Stimulated activated CD4-positive, alpha-beta T cell treated with anti-CD3 and anti-CD28 coated beads, TNF-alpha, amount 100 ng/mL, for 48 hours (primary cell): ENCODE measurements at regions not wholly inside any gene's neighbourhood (a gene's known extent, or its start where the extent isn't known, plus 50 kb on each side); places are given as distances from the start of the nearest gene placed in this dataset.

ENCODE experiments used
- DNase-seq, 3 donors: peaks; one replicate each; pipeline ENCODE4 v3.0.0-alpha.2; 2020; ENCODE audit warnings: low read depth in 3 of 3

DNA sequence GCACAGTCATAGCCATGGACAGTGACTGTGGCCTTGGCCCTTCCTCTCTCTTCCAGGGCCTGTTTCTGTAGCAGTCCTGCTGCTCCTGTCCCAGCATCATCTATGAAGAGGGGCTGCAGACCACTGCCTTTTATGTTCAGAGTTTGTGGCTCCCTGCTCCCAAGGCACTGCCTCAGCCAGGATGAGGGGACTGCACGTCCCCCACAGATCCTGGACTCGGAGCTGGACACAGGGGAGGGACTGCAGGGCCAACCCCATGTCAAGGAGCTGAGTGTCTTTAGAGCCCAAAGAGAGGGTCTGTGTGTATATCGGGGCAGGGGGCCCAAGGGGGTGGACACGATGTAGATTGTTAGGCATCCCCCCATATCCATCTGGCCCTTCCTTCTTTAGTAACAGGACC, 60.6 kb upstream of the DIO3 start:
- no peak for DNase-seq

DNA sequence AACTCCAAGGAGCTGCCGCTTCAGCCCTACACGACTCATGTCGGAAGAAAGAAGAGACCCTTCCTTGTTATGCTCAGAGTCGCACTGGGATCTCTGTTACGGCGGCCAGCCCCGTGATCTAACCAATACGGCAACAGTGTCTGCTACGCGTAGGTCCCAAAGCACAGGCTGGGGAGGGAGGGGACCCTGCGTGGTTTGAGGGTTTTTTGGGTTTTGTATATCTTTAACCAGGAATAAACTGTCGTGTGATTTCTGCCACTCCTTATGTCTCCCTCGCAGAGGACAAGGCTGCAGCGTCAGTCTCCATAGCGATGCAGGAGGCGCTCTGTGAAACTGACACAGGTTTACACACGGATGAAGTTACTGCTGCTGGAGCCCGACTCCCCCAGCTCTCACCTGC, 60.0 kb upstream of the DIO3 start:
- DNase-seq: no peak

DNA sequence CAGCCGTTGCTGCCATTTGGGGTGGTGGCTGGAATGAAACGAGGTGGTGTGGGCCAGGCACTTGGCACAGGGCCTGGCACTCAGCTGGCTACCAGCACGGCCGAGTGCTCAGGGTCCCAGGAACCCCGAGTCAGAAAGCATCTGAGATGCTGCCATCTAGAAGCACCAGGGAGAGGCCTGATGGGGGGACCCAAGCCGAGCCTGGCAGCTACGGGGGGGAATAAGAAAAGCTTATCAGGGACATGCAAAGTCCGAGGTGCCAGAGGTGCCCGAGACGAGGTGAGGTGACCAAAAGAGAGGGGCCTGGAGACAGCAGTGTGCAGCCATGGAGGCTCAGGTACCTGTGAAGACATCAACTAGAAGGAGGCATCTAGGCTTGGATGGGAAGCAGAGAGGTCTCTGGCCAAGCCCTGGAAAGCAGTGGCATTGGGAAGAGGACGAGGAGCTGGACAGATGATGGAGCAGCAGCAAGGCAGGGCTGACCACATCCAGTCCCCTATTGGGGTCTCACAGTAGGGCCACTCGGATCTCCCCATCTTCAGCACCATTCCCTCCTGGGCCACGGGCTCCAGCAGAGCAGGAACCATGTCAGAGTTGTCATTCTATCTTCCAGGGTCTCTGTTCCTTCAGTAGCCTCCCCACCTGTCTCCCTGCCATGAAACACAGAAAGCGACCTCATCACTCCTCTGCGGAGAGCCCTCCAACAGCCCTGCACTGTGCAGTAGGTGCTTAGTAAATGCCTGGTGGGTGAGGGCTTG, 59.3 kb upstream of the DIO3 start:
- no peak for DNase-seq

DNA sequence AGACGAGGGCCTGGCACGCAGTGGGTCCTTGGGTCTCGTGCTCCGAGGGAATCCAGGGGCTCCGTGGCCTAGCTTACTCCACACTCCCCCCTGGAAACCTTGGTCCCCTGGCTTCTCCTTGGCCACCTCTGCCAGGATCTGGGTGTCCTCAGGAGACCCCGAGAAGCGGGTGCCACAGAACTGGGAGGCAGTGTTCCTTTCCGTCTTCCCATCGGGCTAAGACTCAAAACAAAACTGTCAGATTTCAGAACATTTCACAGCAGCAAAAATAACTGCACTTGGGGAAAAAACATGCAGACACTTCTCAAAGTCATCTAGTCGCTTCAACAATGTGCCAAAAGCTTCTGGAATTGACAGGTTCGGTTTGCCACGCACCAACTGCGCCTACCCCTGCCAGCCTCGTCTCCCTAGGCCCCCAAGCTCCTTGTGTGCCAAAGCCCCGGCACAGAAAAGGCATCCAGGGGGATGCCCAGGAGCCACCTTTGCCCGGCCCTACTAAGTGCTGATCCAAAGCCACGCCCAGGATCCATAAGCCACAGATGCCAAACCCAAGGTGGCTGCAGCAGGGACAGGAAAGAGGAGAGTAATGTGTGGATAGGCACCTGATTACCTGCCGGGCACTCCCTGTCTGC, 58.4 kb upstream of the DIO3 start:
- DNase-seq: no peak

DNA sequence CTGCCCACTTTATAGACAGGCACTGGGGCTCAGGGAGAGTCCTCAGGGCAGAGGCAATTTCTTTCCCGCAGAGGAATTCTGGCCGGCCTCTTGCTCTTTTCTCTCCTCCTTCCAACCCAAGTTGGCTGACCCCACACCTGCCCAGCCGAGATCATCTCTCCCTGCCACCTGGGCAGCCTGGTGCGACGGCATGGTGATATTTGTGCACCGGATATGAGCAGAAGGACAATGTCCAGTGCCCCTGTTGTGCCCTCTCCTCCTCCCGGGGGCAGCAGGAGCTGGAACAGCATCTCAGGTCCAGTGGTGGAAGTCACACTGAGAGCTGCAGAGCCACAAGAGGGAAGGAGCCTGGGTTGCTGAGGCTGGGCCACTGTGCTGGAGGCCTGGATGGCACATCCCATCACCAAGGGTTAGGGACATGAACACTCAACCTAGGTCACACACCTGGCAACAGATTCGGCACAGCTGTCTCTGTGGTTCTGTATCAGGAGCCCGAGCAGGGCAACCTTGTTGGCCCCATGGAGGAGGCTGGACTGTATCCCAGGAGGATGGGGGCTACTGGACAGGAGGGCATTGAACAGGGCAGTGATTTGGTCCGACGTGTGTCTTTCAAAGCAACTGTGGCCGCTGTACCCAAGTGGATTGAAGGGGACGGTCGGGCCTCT, 57.7 kb upstream of the DIO3 start:
- no peak for DNase-seq

- DNase-seq: no peak
Observed at GRCh38 chr14:101504096-101504948, 57.0 kb upstream of the DIO3 start.

DNA sequence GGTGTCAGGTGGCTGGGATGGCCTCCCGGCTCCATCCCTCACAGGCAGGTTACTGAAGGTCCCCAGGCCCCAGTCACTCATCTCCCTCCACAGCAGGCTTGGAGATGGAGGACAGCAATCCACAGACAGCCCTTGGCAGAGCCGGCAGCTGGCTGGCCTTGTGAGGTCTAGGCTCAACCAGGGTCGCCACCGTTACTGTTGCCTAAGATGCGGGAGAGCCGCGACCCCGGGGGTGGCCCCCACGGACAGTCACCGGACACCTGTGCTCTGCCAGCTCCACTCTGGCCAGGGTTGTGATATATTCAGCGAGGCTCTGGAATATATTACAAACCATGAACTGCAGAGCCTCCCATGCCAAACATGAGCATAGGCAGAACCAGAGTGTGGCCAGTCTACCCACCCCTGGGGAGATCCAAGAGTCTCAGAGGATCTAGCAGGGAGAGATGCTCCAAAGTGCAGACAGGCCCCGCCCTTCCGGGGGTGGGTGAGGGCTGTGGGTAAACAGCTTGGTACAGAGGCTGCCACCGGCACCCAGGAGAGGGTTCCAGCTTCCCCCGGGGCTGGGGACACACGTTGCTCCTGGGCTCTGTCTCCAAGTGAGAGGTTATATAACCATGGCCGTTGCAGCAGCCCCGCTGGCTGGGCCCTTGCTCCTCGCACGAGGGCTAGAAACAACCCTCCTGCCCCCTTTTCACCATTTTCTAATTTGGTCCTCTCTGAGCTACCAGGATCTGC, 55.9 kb upstream of the DIO3 start:
- DNase-seq: no peak

DNA sequence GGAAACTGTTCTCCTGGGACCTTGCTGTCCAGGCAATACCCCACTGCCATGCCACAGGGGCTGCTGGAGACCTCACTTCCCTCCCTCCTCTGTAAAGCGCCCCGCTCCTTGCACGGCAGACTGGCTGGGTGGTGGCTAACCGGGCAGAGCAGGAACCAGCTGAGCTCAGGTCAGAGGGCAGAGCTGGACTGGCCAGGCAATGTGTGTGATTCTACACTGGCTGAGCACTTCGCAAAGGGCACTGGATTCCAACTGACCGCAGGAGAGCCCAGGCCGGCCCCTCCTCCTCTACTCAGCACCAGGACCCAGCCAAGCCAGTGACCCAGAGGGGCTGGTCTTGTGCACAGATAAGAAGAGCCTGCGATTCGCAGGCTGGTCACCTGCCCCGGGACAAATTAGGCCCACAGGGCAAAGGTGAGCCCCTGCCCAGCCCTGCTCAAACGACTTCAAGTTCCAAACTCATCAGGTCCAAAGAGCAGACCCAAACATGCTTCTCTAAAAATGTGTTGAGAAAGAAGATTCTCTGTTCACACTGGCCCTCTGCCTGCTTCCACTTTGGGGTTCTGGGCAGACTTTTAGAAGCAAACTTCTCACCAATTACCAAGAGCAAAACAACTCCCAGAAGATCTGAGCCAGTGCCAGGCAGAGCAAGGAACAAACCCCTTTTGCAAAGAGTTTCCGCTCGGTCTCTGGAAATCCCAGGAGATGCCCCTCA, 54.9 kb upstream of the DIO3 start:
- DNase-seq: no peak

- no peak for DNase-seq
Observed at GRCh38 chr14:101506926-101507835, 54.1 kb upstream of the DIO3 start.

DNA sequence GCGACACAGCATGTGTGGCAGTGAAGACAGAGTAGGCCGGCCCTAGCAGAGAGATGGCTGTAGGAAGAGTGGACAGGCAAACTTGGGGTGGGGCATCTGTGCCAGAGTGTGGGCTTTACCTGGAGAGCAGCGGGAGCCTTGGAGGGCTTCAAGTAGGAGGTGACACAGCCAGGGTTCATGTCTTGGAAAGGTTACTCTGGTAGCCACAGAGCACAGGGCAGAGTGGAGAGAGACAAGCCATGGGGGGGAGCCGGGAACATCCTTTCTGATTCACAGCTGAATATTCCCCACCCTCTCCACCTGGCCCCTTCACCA, 53.5 kb upstream of the DIO3 start:
- DNase-seq: no peak

- DNase-seq: no peak
Observed at GRCh38 chr14:101508196-101508947, 52.9 kb upstream of the DIO3 start.

GRCh38 chr14:101508948-101509729, 52.2 kb upstream of the DIO3 start:
- no peak for DNase-seq

DNA sequence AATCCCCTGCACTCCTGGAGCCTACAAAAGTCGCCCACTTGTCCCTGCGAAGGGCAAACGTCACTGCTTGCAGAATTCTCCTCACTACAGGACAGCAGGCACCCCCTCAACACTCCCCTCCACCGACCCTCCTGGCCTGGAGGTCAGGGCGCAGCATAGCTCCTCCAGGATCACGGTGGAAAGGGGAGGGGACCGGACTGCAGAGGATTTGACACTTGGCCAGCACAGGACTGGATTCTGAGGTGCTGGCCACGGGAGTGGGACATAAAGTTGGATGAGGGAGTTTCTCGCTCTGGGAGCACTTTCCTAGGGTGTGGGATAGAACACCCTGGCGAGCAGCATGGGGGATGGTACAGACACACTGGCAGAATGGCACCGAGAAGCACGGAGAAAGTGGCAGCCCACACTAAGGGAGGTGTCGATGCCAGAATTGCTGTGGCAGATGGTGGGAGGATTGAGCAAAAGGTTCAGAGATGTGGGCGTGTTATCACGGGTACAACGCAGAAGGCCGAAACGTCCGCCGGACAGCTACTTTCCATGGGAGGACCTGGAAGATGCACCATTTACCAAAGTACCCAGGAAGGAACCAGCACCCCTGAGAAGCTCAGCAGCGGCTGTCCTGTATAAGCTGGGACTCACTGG, 51.4 kb upstream of the DIO3 start:
- DNase-seq: no peak

- DNase-seq: no peak
Observed at GRCh38 chr14:101511199-101511598, 50.1 kb upstream of the DIO3 start.
